ENCODE measurements at regions not wholly inside any gene's neighbourhood (a gene's known extent, or its start where the extent isn't known, plus 50 kb on each side); places are given as distances from the start of the nearest gene placed in this dataset.

GRCh38 chr1:244230470-244230869 is 179.4 kb downstream of the ZBTB18 start:
- no CpG with 5 or more reads among the region's 9 CpGs for WGBS, 2 donors (ENCODE audit: extremely low coverage in 2 of 2, insufficient read length in 2 of 2, insufficient replicate concordance in 1 of 2)
- no peak overlapping the region for H2BK12ac ChIP-seq (ENCODE audit: low read length)
- no peak overlapping the region for H2BK5ac ChIP-seq (ENCODE audit: low read length)
- no peak overlapping the region for H2AFZ ChIP-seq (ENCODE audit: low read length)
- no peaks in the 10 kb centered on the region for H3K79me1 ChIP-seq (ENCODE audit: low read depth, low read length)
- H3K9ac ChIP-seq (ENCODE audit: low read depth, low read length, poor library complexity): no peak overlapping the region
- H3K9me3 ChIP-seq (replicated peaks in 1 of 2; ENCODE audit: control insufficient read depth in 2 of 2, insufficient read depth in 1 of 2, low read depth in 1 of 2, low read length in 2 of 2): no peaks in the 10 kb centered on the region
- H4K8ac ChIP-seq (ENCODE audit: low read depth, low read length): no peak overlapping the region
- H3K14ac ChIP-seq (ENCODE audit: low read length): no peak overlapping the region
- no peak for DNase-seq (ENCODE audit: low spot score)
- no peak overlapping the region for H3K4me2 ChIP-seq (ENCODE audit: insufficient read depth, low read length, poor library complexity, severe bottlenecking)
- H2AK5ac ChIP-seq (ENCODE audit: low read depth, low read length): peak overlapping the region; percentile 76
- no peaks in the 10 kb centered on the region for H3K36me3 ChIP-seq (replicated peaks in 1 of 2; ENCODE audit: control insufficient read depth in 2 of 2, insufficient read depth in 2 of 2, low read length in 2 of 2)
- no peak overlapping the region for H2BK120ac ChIP-seq (ENCODE audit: low read depth, low read length)
- no peak overlapping the region for H3K4me3 ChIP-seq (ENCODE audit: low read length in 2 of 2)
- no peak overlapping the region for H4K91ac ChIP-seq (ENCODE audit: low read depth, low read length, poor library complexity)
- peak overlapping the region; percentile 84 for H2BK15ac ChIP-seq (ENCODE audit: low read length)
- H3K4ac ChIP-seq (ENCODE audit: low read length): no peak overlapping the region
- H3K27me3 ChIP-seq (ENCODE audit: control insufficient read depth in 3 of 3, insufficient read depth in 3 of 3, low read depth in 1 of 3, low read length in 3 of 3): no peaks in the 10 kb centered on the region
- H3K4me1 ChIP-seq (ENCODE audit: control insufficient read depth in 2 of 2, insufficient read depth in 1 of 2, low read depth in 1 of 2, low read length in 2 of 2): peaks cover 6 to 10% of the 10 kb centered on the region in 2 donors
- no peak overlapping the region for H3K27ac ChIP-seq (replicated peaks; ENCODE audit: low read length)
- H3K23ac ChIP-seq (ENCODE audit: low read depth, low read length, poor library complexity): no peak overlapping the region
- peak overlapping the region; percentile 62 for H3K18ac ChIP-seq (ENCODE audit: low read length)

- no peak for DNase-seq (ENCODE audit: low spot score)
These were observed 180.1 kb downstream of the ZBTB18 start for GRCh38 chr1:244231193-244231571.

GRCh38 chr1:244231572-244232315 is 180.7 kb downstream of the ZBTB18 start:
- H4K8ac ChIP-seq (ENCODE audit: low read depth, low read length): peak overlapping the region; percentile 31
- H2AFZ ChIP-seq (ENCODE audit: low read length): peak overlapping the region; percentile 71
- H2BK15ac ChIP-seq (ENCODE audit: low read length): peak overlapping the region; percentile 76
- no peak overlapping the region for H3K27ac ChIP-seq (replicated peaks; ENCODE audit: low read length)
- no peak overlapping the region for H3K4ac ChIP-seq (ENCODE audit: low read length)
- no peaks in the 10 kb centered on the region for H3K27me3 ChIP-seq (ENCODE audit: control insufficient read depth in 3 of 3, insufficient read depth in 3 of 3, low read depth in 1 of 3, low read length in 3 of 3)
- H3K4me2 ChIP-seq (ENCODE audit: insufficient read depth, low read length, poor library complexity, severe bottlenecking): no peak overlapping the region
- H3K4me3 ChIP-seq (ENCODE audit: low read length in 2 of 2): no peak overlapping the region
- DNase-seq (ENCODE audit: low spot score): no peak
- no peak overlapping the region for H3K9ac ChIP-seq (ENCODE audit: low read depth, low read length, poor library complexity)
- no peak overlapping the region for H4K91ac ChIP-seq (ENCODE audit: low read depth, low read length, poor library complexity)
- peak overlapping the region; percentile 83 for H3K18ac ChIP-seq (ENCODE audit: low read length)
- H3K9me3 ChIP-seq (replicated peaks in 1 of 2; ENCODE audit: control insufficient read depth in 2 of 2, insufficient read depth in 1 of 2, low read depth in 1 of 2, low read length in 2 of 2): peaks cover 0 to under 1% of the 10 kb centered on the region in 2 donors
- H3K14ac ChIP-seq (ENCODE audit: low read length): no peak overlapping the region
- no peaks in the 10 kb centered on the region for H3K36me3 ChIP-seq (replicated peaks in 1 of 2; ENCODE audit: control insufficient read depth in 2 of 2, insufficient read depth in 2 of 2, low read length in 2 of 2)
- H2BK12ac ChIP-seq (ENCODE audit: low read length): peak overlapping the region; percentile 14
- no peak overlapping the region for H2BK5ac ChIP-seq (ENCODE audit: low read length)
- H3K4me1 ChIP-seq (ENCODE audit: control insufficient read depth in 2 of 2, insufficient read depth in 1 of 2, low read depth in 1 of 2, low read length in 2 of 2): peaks cover 6 to 10% of the 10 kb centered on the region in 2 donors
- peak overlapping the region; percentile 39 for H2AK5ac ChIP-seq (ENCODE audit: low read depth, low read length)
- no peaks in the 10 kb centered on the region for H3K79me1 ChIP-seq (ENCODE audit: low read depth, low read length)
- peak overlapping the region; percentile 65 for H3K23ac ChIP-seq (ENCODE audit: low read depth, low read length, poor library complexity)
- WGBS, 2 donors (ENCODE audit: extremely low coverage in 2 of 2, insufficient read length in 2 of 2, insufficient replicate concordance in 1 of 2): no CpG with 5 or more reads among the region's 27 CpGs
- H2BK120ac ChIP-seq (ENCODE audit: low read depth, low read length): peak overlapping the region; percentile 26

More at GRCh38 chr1:244231193-244231571, 180.1 kb downstream of the ZBTB18 start:
- H3K18ac ChIP-seq (ENCODE audit: low read length): peak overlapping the region; percentile 83
- no peak overlapping the region for H3K4ac ChIP-seq (ENCODE audit: low read length)
- no peaks in the 10 kb centered on the region for H3K36me3 ChIP-seq (replicated peaks in 1 of 2; ENCODE audit: control insufficient read depth in 2 of 2, insufficient read depth in 2 of 2, low read length in 2 of 2)
- no peak overlapping the region for H3K4me3 ChIP-seq (ENCODE audit: low read length in 2 of 2)
- no peak overlapping the region for H2BK5ac ChIP-seq (ENCODE audit: low read length)
- H3K79me1 ChIP-seq (ENCODE audit: low read depth, low read length): no peaks in the 10 kb centered on the region
- H3K23ac ChIP-seq (ENCODE audit: low read depth, low read length, poor library complexity): peak overlapping the region; percentile 65
- peak overlapping the region; percentile 39 for H2AK5ac ChIP-seq (ENCODE audit: low read depth, low read length)
- H2AFZ ChIP-seq (ENCODE audit: low read length): peak overlapping the region; percentile 71
- H3K27ac ChIP-seq (replicated peaks; ENCODE audit: low read length): no peak overlapping the region
- no peaks in the 10 kb centered on the region for H3K9me3 ChIP-seq (replicated peaks in 1 of 2; ENCODE audit: control insufficient read depth in 2 of 2, insufficient read depth in 1 of 2, low read depth in 1 of 2, low read length in 2 of 2)
- H3K4me1 ChIP-seq (ENCODE audit: control insufficient read depth in 2 of 2, insufficient read depth in 1 of 2, low read depth in 1 of 2, low read length in 2 of 2): peaks cover 6 to 10% of the 10 kb centered on the region in 2 donors
- no peak overlapping the region for H3K14ac ChIP-seq (ENCODE audit: low read length)
- H2BK15ac ChIP-seq (ENCODE audit: low read length): peak overlapping the region; percentile 84
- no peaks in the 10 kb centered on the region for H3K27me3 ChIP-seq (ENCODE audit: control insufficient read depth in 3 of 3, insufficient read depth in 3 of 3, low read depth in 1 of 3, low read length in 3 of 3)
- H4K91ac ChIP-seq (ENCODE audit: low read depth, low read length, poor library complexity): no peak overlapping the region
- no peak overlapping the region for H4K8ac ChIP-seq (ENCODE audit: low read depth, low read length)
- H2BK12ac ChIP-seq (ENCODE audit: low read length): no peak overlapping the region
- H3K4me2 ChIP-seq (ENCODE audit: insufficient read depth, low read length, poor library complexity, severe bottlenecking): no peak overlapping the region
- no CpG with 5 or more reads among the region's 8 CpGs for whole genome bisulfite sequencing, 2 donors (ENCODE audit: extremely low coverage in 2 of 2, insufficient read length in 2 of 2, insufficient replicate concordance in 1 of 2)
- H2BK120ac ChIP-seq (ENCODE audit: low read depth, low read length): peak overlapping the region; percentile 26
- no peak overlapping the region for H3K9ac ChIP-seq (ENCODE audit: low read depth, low read length, poor library complexity)

GRCh38 chr1:244234009-244234643 is 183.0 kb downstream of the ZBTB18 start:
- H2BK15ac ChIP-seq (ENCODE audit: low read length): no peak overlapping the region
- H3K23ac ChIP-seq (ENCODE audit: low read depth, low read length, poor library complexity): no peak overlapping the region
- no peaks in the 10 kb centered on the region for H3K79me1 ChIP-seq (ENCODE audit: low read depth, low read length)
- peak overlapping the region; percentile 42 for H2AFZ ChIP-seq (ENCODE audit: low read length)
- no peak for DNase-seq (ENCODE audit: low spot score)
- H2BK120ac ChIP-seq (ENCODE audit: low read depth, low read length): no peak overlapping the region
- H3K9me3 ChIP-seq (replicated peaks in 1 of 2; ENCODE audit: control insufficient read depth in 2 of 2, insufficient read depth in 1 of 2, low read depth in 1 of 2, low read length in 2 of 2): peaks cover 0 to 2% of the 10 kb centered on the region in 2 donors
- no peak overlapping the region for H3K4me3 ChIP-seq (ENCODE audit: low read length in 2 of 2)
- H2BK12ac ChIP-seq (ENCODE audit: low read length): no peak overlapping the region
- peak overlapping the region; percentile 5 for H3K14ac ChIP-seq (ENCODE audit: low read length)
- no peak overlapping the region for H3K9ac ChIP-seq (ENCODE audit: low read depth, low read length, poor library complexity)
- WGBS, 2 donors (ENCODE audit: extremely low coverage in 2 of 2, insufficient read length in 2 of 2, insufficient replicate concordance in 1 of 2): no CpG with 5 or more reads among the region's 15 CpGs
- H2AK5ac ChIP-seq (ENCODE audit: low read depth, low read length): no peak overlapping the region
- H3K18ac ChIP-seq (ENCODE audit: low read length): peak overlapping the region; percentile 44
- no peak overlapping the region for H4K91ac ChIP-seq (ENCODE audit: low read depth, low read length, poor library complexity)
- H3K27me3 ChIP-seq (ENCODE audit: control insufficient read depth in 3 of 3, insufficient read depth in 3 of 3, low read depth in 1 of 3, low read length in 3 of 3): no peaks in the 10 kb centered on the region
- no peak overlapping the region for H3K4me2 ChIP-seq (ENCODE audit: insufficient read depth, low read length, poor library complexity, severe bottlenecking)
- H3K4ac ChIP-seq (ENCODE audit: low read length): no peak overlapping the region
- peaks cover 7 to 11% of the 10 kb centered on the region in 2 donors for H3K4me1 ChIP-seq (ENCODE audit: control insufficient read depth in 2 of 2, insufficient read depth in 1 of 2, low read depth in 1 of 2, low read length in 2 of 2)
- no peak overlapping the region for H3K27ac ChIP-seq (replicated peaks; ENCODE audit: low read length)
- H3K36me3 ChIP-seq (replicated peaks in 1 of 2; ENCODE audit: control insufficient read depth in 2 of 2, insufficient read depth in 2 of 2, low read length in 2 of 2): no peaks in the 10 kb centered on the region
- H2BK5ac ChIP-seq (ENCODE audit: low read length): no peak overlapping the region
- no peak overlapping the region for H4K8ac ChIP-seq (ENCODE audit: low read depth, low read length)
